Body of pancreas (tissue), 4 donors: ENCODE measurements at regions not wholly inside any gene's neighbourhood (a gene's known extent, or its start where the extent isn't known, plus 50 kb on each side); places are given as distances from the start of the nearest gene placed in this dataset.

Source experiments
- CTCF ChIP-seq, 7 experiments: fragments of 450-650 bp in 4 of 7; fragments of 200-600 bp in 3 of 7; sonication (generic) in 3 of 7; IDR thresholded peaks; one replicate each; pipeline ENCODE4 v1.5.1; 2016 to 2019; ENCODE audit warnings: antibody characterized with exemption in 7 of 7
- POLR2A ChIP-seq, 3 donors: fragments of 450-650 bp; IDR thresholded peaks; one replicate each; pipeline ENCODE4 v1.6.1; 2016; ENCODE audit warnings: antibody characterized with exemption in 3 of 3, mild to moderate bottlenecking in 2 of 3

- TF ChIP-seq CTCF (IDR thresholded peaks at IDR 0.05) (no peak), POLR2A (IDR thresholded peaks at IDR 0.05) (no peak)
These were observed 123.1 kb upstream of the VPREB1 start for GRCh38 chr22:22121445-22121844.
